GM10266 (cell line): ENCODE measurements at regions not wholly inside any gene's neighbourhood (a gene's known extent, or its start where the extent isn't known, plus 50 kb on each side); places are given as distances from the start of the nearest gene placed in this dataset.

Source experiments
- DNase-seq: peaks from one replicate; pipeline ENCODE4 v3.0.0; 2012; ENCODE audit errors: extremely low spot score
- TF ChIP-seq, protein P1 (sequence below): IDR thresholded peaks from 2 replicates; pipeline ENCODE4 v1.5.1; 2012; ENCODE audit warnings: mild to moderate bottlenecking, low read depth; ENCODE audit not compliant: control insufficient read depth, insufficient read depth; ENCODE audit errors: missing control alignments

DNA sequence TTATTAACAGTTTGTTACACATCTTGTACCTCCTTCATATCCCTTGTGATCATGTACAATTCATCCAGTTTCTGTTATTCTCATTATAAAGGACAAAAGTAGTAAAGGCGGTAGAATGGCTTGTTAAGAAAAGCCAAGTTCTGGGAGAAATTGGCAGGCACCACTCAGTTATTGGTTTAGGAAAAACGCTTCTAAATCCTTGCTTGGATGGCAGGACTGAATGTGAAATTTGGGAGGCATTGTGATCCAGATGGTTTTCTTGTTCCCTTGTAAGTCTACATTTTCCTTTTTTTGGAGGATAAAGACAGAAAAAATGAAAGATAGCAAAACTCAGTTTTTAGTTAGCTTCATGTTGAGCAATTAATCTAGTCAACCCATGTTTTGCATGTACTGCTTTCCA lies 130.2 kb downstream of the MAT2B start:
- no peak for DNase-seq

DNA sequence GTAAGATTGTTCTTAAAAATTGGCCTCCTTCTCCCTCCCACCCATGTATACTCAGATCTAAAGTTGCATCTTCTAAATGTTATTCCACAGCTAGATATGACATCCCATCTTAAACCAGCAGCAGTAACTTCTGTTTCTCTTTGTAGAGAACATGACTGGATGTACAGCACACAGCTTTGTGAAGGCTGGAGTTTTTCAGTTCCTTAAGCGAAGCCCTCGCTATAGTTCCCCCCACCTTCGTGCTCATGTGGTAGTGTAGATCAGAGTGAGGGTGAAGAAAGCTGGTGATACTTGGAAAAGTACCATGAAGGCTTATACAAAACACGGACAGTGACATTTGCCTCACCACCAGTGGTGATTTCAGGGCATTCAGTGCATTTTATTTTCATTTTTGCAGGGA lies 137.5 kb downstream of the MAT2B start:
- DNase-seq, result no peak
- TF ChIP-seq, protein P1, sequence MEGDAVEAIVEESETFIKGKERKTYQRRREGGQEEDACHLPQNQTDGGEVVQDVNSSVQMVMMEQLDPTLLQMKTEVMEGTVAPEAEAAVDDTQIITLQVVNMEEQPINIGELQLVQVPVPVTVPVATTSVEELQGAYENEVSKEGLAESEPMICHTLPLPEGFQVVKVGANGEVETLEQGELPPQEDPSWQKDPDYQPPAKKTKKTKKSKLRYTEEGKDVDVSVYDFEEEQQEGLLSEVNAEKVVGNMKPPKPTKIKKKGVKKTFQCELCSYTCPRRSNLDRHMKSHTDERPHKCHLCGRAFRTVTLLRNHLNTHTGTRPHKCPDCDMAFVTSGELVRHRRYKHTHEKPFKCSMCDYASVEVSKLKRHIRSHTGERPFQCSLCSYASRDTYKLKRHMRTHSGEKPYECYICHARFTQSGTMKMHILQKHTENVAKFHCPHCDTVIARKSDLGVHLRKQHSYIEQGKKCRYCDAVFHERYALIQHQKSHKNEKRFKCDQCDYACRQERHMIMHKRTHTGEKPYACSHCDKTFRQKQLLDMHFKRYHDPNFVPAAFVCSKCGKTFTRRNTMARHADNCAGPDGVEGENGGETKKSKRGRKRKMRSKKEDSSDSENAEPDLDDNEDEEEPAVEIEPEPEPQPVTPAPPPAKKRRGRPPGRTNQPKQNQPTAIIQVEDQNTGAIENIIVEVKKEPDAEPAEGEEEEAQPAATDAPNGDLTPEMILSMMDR, result no peak

More for the DNA sequence above, 130.2 kb downstream of the MAT2B start:
- TF ChIP-seq, protein P1, result no peak

DNA sequence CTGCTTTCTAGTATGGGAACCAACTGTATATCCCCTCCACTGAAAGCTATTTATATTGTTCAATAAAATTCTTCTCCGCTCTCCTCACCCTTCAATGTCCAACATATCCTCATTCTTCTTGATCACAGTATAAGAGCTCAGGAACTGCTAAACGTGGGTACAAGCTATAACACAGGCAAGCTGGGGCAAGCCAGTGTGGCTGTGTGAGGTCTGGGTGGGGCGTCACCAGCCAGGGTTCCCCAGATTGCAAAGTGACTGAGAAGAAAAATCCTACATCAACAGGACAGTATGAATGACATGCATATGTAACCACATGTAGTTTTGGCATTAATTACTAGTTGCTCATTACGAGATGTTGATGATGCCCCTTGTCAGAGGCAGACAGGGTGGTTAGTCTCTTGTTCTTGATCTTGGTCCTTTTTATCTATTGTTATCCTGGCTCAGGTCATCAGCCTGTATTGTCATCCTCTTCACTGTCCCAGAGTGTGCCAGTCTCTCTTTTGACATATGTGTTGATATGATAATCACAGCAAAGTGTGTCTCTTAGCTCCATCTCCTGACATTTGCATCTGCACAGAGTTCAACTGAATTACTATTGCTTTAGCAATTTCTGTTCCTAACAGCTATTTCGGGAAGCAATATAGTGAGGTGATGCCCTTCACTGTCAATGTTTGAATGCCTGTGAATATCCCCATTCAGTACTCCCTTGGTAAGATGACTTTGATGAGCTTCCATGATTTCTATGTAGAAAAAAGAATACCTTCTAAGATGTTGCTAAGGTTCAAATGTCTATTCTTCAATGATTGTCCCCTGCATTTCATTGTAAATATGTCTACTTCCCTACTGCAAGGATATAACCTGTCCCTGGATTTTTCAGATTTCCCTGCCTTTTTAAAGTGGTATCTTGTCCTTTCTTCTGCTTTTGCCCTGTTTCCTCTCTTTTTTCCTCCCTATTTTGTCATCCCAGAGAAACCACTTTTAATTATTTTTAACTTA lies 140.3 kb downstream of the MAT2B start:
- DNase-seq, result no peak
- TF ChIP-seq, protein P1, result no peak

DNA sequence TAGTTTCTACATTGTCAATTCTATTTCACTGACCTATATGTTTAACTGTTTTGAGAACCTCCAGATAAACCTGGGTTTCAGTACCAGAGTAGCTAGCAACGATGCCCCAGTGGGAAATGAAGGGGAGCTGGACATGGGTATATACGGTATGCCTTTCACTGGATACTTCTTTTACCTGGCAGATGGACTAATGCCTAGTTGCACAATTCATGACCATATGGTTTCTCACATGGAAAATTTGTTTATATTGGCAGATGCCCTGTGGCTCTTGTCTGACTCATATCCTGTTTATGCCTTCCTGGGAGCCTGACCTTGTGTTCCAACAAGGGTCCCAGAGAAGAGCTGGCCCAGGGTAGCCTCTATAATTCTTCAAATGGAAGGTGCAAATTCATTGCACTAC lies 144.1 kb downstream of the MAT2B start:
- no peak for DNase-seq

DNA sequence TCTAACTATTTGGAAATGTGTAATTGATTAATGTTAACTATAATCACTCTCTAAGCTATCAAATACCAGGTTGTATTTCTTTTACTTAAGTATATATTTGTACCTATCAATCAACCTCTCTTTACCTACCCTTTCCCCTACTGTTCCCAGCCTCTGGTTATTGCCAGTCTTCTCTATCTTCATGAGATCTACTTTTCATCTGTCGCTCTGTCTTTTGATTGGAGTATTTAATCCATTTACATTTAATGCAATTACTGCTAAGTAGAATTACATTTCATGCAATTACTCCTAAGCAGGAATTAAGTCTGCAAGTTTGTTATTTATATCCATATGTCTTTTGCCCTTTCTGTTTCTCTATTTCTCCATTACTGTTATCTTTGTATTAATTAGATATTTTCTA lies 148.1 kb downstream of the MAT2B start:
- TF ChIP-seq, protein P1, result no peak
- DNase-seq, result no peak

More for the DNA sequence above, 144.1 kb downstream of the MAT2B start:
- TF ChIP-seq, protein P1, result no peak

DNA sequence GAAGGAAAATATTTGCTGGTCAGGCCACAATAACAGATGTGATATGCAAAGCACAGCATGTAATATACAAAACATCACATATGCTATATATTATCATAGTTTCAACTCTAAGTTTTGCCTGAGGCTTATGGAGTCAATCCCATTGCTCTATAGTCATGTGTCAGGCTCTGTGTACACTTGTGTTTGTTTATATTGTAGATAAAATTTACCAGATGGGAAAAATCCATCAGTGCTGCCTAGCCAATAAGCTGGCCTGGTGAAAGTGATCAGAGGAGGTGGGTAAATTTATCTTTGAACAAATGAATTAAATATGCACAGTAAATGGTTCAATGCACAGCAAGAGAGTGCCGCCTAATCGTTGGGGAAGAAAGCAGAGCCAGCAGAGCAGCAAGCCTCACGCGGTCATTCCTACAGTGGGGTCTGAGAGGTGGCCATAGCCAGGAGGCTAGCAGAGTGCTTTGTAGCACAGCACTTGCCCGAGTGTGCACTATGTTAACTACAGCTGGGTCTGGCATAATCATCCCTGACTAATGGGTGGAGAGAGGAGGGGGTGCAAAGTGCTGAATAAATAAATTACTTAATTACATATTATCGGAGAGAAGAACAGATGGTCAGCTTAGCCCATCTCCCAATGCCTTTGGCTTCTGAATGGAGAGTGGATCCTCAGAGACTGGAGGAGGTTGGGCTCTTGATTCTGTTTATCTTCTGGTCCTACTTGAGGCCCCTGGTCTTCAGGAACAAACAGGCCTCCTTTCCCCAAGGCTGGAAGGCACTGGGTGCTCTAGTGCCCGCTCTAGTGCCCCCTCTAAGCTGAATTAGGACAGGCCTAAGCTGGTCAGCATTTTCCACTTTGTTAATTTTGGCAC lies 153.5 kb downstream of the MAT2B start:
- TF ChIP-seq, protein P1, result no peak
- no peak for DNase-seq
